COR-L47 (cell line): ENCODE measurements at regions not wholly inside any gene's neighbourhood (a gene's known extent, or its start where the extent isn't known, plus 50 kb on each side); places are given as distances from the start of the nearest gene placed in this dataset.
"Not testable (repeated sequence)": the region's sequence is repeated elsewhere in the genome, so short reads cannot be mapped to it uniquely, and the experiment has no call there.

Experiments used
- DNase-seq: peaks from one replicate; lab custom pipeline; 2025; lab: John Stamatoyannopoulos, UW

- no peak for DNase-seq
These were observed 707.5 kb upstream of the FSHR start for GRCh38 chr2:49861821-49862220.

- no peak for DNase-seq
These were observed 706.5 kb upstream of the FSHR start for GRCh38 chr2:49860834-49861233.

GRCh38 chr2:49860170-49860569 lies 705.9 kb upstream of the FSHR start:
- no peak for DNase-seq

- no peak for DNase-seq
These were observed 704.3 kb upstream of the FSHR start for GRCh38 chr2:49858657-49859056.

DNA sequence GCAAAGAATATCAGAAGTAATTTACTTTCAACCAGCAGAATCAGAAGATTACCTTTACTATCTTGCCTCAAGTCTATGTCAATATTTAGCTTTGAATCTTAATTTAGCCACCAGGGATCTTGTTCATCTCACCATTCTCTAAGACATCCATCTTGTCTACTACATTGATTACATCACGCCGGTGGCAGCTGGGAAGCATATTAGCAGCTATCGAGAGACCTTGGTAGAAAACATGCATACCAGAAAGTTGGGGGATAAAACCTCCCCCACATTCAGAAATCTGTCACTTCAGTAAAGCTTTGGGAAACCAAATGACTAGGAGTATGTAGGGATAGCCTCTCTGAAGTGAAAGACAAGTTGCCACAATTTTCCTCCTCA lies 703.8 kb upstream of the FSHR start:
- no peak for DNase-seq

GRCh38 chr2:49857371-49858112 lies 703.2 kb upstream of the FSHR start:
- DNase-seq: no peak

- DNase-seq: no peak
These were observed 691.4 kb upstream of the FSHR start for GRCh38 chr2:49845671-49846070.

GRCh38 chr2:49845021-49845420 lies 690.7 kb upstream of the FSHR start:
- DNase-seq: no peak

DNA sequence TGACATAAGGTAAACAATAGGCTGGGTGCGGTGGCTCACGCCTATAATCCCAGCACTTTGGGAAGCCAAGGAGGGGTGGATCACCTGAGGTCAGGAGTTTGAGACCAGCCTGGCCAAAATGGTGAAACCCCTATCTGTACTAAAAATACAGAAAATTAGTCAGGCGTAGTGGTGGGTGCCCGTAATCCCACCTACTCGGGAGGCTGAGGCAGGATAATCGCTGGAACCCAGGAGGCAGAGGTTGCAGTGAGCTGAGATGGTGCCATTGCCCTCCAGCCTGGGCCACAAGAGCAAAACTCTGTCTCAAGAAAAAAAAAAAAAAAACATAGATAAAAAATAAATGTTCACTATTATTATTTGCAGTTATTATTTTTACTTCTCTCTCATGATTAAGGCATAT lies 689.8 kb upstream of the FSHR start:
- DNase-seq: not testable (repeated sequence)

GRCh38 chr2:49843314-49843713 lies 689.0 kb upstream of the FSHR start:
- DNase-seq: no peak

DNA sequence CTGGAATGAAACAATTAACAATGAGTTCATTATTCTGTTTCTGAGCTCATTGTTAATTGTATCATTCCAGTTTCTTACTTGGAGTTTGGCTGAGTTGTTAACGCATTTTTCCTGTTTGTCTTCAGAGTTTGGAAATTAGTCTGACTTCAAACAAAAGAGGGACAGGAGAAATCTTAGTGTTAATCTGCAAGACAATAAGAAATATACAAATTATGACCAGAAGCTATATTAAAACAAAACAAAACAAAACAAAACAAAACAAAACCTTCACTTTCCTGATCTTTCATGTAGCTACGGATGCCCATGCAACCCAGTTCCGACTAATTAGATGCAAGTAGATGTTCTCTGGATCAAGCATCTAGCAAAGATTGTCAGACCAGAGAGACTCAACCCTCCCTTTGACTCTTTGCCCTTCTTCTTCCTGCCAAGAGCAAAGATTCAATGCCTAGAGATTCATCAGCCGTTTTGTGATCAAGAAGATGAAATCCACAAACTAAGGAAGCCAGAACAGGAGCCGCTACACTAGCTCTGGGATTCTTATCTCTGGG lies 686.2 kb upstream of the FSHR start:
- DNase-seq: no peak

DNA sequence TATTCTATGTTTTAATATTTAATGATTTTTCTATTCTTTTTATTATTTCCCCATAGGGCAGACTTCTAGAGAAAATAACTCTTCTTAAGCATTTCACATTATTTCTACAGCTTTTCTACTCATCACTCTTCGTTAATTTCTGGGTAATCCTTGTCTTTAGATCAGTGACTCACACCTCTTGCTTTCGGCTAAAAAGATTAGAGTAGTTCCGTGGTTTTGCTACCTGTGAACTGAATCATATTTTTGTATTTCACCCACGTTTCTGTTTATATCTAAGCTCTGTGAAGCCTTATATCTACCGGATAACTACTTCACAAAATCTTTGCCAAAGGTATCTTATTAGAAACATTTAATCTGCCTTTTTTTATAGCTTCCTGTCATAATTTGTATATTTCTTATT lies 685.5 kb upstream of the FSHR start:
- DNase-seq: no peak

GRCh38 chr2:49837561-49838293 lies 683.4 kb upstream of the FSHR start:
- no peak for DNase-seq

- DNase-seq: no peak
These were observed 681.7 kb upstream of the FSHR start for GRCh38 chr2:49836017-49836416.

DNA sequence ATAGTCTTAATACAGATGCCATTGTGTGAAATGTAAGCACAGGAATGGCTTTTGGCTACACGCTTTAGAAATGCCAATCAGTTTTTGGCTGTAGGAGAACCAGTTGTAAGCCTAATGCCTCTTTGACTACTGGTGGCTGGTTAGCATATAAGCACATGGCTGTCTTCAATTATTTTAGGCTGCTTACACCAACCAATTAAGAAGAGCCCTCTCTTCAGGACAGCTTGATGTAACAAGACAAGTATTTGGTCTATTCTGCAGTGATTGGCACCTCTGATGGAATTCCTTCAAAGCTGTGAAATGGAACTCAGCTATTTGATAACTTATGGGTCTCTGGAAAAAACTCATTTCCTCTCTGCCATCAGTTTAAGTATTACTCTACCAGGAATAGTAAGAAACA lies 680.1 kb upstream of the FSHR start:
- DNase-seq: no peak

- no peak for DNase-seq
These were observed 678.2 kb upstream of the FSHR start for GRCh38 chr2:49832555-49832954.

DNA sequence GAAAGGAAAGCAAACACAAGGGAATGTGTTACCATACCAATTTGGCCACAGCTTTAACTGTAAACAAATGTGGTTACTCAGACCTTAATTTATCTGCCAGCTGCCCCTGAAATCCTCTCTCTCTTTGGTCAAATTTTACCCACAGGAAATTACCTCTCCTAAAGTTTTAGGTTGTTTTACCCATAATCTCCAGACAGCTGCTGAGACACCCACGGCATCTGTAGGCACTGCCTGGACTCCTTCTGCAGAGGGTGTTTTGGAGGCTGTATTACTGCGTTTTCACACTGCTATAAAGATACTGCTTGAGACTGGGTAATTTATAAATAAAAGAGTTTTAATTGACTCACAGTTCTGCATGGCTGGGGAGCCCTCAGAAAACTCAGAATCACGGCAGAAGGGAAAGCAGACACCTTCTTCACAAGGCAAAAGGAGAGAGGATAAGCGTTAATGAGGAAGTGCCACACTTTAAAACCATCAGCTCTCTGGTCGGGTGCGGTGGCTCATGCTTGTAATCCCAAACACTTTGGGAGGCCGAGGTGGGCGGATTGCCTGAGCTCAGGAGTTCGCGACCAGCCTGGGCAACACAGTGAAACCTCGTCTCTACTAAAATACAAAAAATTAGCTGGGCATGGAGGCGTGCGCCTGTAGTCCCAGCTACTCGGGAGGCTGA lies 677.5 kb upstream of the FSHR start:
- no peak for DNase-seq

GRCh38 chr2:49830846-49831245 lies 676.5 kb upstream of the FSHR start:
- no peak for DNase-seq

- DNase-seq: no peak
These were observed 673.1 kb upstream of the FSHR start for GRCh38 chr2:49827366-49827765.

GRCh38 chr2:49813208-49813607 lies 658.9 kb upstream of the FSHR start:
- no peak for DNase-seq

- no peak for DNase-seq
These were observed 658.4 kb upstream of the FSHR start for GRCh38 chr2:49812730-49813129.

- no peak for DNase-seq
These were observed 657.2 kb upstream of the FSHR start for GRCh38 chr2:49811502-49811901.

DNA sequence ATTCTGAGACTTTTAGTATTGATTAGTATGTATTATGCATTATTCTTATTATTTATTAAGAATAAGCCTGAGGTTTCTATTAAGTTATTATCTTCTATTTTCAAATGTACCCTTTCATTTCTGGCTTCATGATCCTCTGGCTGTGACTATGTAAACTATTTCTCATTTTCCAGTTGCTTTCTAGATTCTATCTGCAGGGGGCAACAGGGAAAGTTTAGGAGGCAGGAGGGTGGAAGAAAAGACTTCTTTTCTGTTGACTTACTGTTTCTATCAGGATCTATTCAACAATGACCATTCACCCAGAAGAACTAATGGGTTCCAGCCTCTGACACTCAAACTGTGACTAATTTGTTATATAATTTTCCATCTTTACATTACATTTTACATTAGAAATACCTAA lies 653.4 kb upstream of the FSHR start:
- no peak for DNase-seq
